Mesenchymal stem cell (in vitro differentiated cells and primary cell): ENCODE measurements at regions not wholly inside any gene's neighbourhood (a gene's known extent, or its start where the extent isn't known, plus 50 kb on each side); places are given as distances from the start of the nearest gene placed in this dataset.

Source experiments
- DNase-seq: peaks from one replicate; pipeline ENCODE4 v3.0.0-alpha.2; 2013
- H2AFZ ChIP-seq: one replicate; pipeline ENCODE4 v1.6.1; 2013; ENCODE audit warnings: low read depth, mild to moderate bottlenecking, control low read depth, inconsistent platforms, low read length, moderate library complexity
- H2AK5ac ChIP-seq: 2 replicates; pipeline ENCODE4 v1.6.1; 2013; ENCODE audit warnings: low read length, moderate library complexity, mild to moderate bottlenecking, inconsistent platforms; ENCODE audit not compliant: severe bottlenecking
- H2BK120ac ChIP-seq: one replicate; pipeline ENCODE4 v1.6.1; 2013; ENCODE audit warnings: low read depth, mild to moderate bottlenecking, inconsistent platforms, low read length, moderate library complexity
- H2BK12ac ChIP-seq, 2 experiments: one replicate each; pipeline ENCODE4 v1.6.1; 2013; ENCODE audit warnings: inconsistent platforms in 2 of 2, low read length in 2 of 2, mild to moderate bottlenecking in 2 of 2, moderate library complexity in 2 of 2, control low read depth in 1 of 2
- H2BK15ac ChIP-seq: one replicate; pipeline ENCODE4 v1.6.1; 2013; ENCODE audit warnings: mild to moderate bottlenecking, low read depth, inconsistent platforms; ENCODE audit not compliant: poor library complexity, severe bottlenecking
- H2BK5ac ChIP-seq: 2 replicates; pipeline ENCODE4 v1.6.1; 2013; ENCODE audit warnings: low read depth, mild to moderate bottlenecking, low read length, control low read depth, inconsistent platforms; ENCODE audit not compliant: poor library complexity, severe bottlenecking
- H3K14ac ChIP-seq, 2 experiments: one replicate each; pipeline ENCODE4 v1.6.1; 2013; ENCODE audit warnings: inconsistent platforms in 2 of 2, low read length in 2 of 2, control low read depth in 1 of 2, mild to moderate bottlenecking in 1 of 2, moderate library complexity in 1 of 2
- H3K18ac ChIP-seq, 2 experiments: one replicate each; pipeline ENCODE4 v1.6.1; 2013; ENCODE audit warnings: inconsistent platforms in 2 of 2, low read length in 2 of 2, control low read depth in 1 of 2, low read depth in 1 of 2, mild to moderate bottlenecking in 1 of 2
- H3K23ac ChIP-seq, 2 experiments: one replicate each; pipeline ENCODE4 v1.6.1; 2013; ENCODE audit warnings: inconsistent platforms in 2 of 2, low read length in 2 of 2, mild to moderate bottlenecking in 2 of 2, moderate library complexity in 2 of 2, control low read depth in 1 of 2
- H3K27ac ChIP-seq: 2 replicates; pipeline ENCODE4 v1.5.1; 2013; ENCODE audit warnings: mild to moderate bottlenecking, moderate library complexity, low read length, control low read depth, inconsistent platforms; ENCODE audit not compliant: poor library complexity, severe bottlenecking
- H3K27me3 ChIP-seq, 2 experiments: 2 replicates each; pipeline versions ENCODE4 v1.6.1 to v1.7.0; 2013; ENCODE audit warnings: low read length in 2 of 2, mild to moderate bottlenecking in 2 of 2, moderate library complexity in 2 of 2, control low read depth in 1 of 2, inconsistent platforms in 1 of 2; ENCODE audit not compliant: control insufficient read depth in 1 of 2, insufficient read depth in 1 of 2
- H3K36me3 ChIP-seq, 2 experiments: 2 replicates each; pipeline versions ENCODE4 v1.6.1 to v1.7.0; 2013; ENCODE audit warnings: low read length in 2 of 2, control low read depth in 1 of 2, inconsistent platforms in 1 of 2, low read depth in 1 of 2, mild to moderate bottlenecking in 1 of 2; ENCODE audit not compliant: insufficient read depth in 2 of 2, control insufficient read depth in 1 of 2
- H3K4ac ChIP-seq, 2 experiments: one replicate each; pipeline ENCODE4 v1.6.1; 2013; ENCODE audit warnings: inconsistent platforms in 2 of 2, low read length in 2 of 2, mild to moderate bottlenecking in 2 of 2, moderate library complexity in 2 of 2, control low read depth in 1 of 2, low read depth in 1 of 2
- H3K4me1 ChIP-seq: 2 replicates; pipeline ENCODE4 v1.6.1; 2013; ENCODE audit warnings: low read depth, low read length, control low read depth; ENCODE audit not compliant: control insufficient read depth, insufficient read depth
- H3K4me2 ChIP-seq: 2 replicates; pipeline ENCODE4 v1.6.1; 2013; ENCODE audit warnings: low read length, mild to moderate bottlenecking, inconsistent platforms; ENCODE audit not compliant: poor library complexity, severe bottlenecking
- H3K4me3 ChIP-seq, 2 experiments: 2 replicates each; pipeline versions ENCODE4 v1.5.1 to v1.7.0; 2013; ENCODE audit warnings: low read length in 2 of 2, mild to moderate bottlenecking in 2 of 2, control low read depth in 1 of 2, low read depth in 1 of 2; ENCODE audit not compliant: insufficient read depth in 1 of 2
- H3K79me1 ChIP-seq: replicated peaks from 2 replicates; pipeline ENCODE4 v1.6.1; 2013; ENCODE audit warnings: mild to moderate bottlenecking, control low read depth, low read length, inconsistent platforms; ENCODE audit not compliant: poor library complexity, severe bottlenecking
- H3K9ac ChIP-seq: 2 replicates; pipeline ENCODE4 v1.7.0; 2013; ENCODE audit warnings: mild to moderate bottlenecking, low read length, moderate library complexity
- H3K9me3 ChIP-seq: 2 replicates; pipeline ENCODE4 v1.7.0; 2013; ENCODE audit warnings: mild to moderate bottlenecking, low read length; ENCODE audit not compliant: control insufficient read depth
- H4K8ac ChIP-seq: one replicate; pipeline ENCODE4 v1.6.1; 2013; ENCODE audit warnings: inconsistent platforms, mild to moderate bottlenecking, low read length, moderate library complexity
- H4K91ac ChIP-seq: one replicate; pipeline ENCODE4 v1.6.1; 2013; ENCODE audit warnings: mild to moderate bottlenecking, low read length, inconsistent platforms
- WGBS: methylation state at CpG from one replicate; pipeline ENCODE4 v1.1.7; 2013; ENCODE audit warnings: mixed read lengths; 5-methylcytosine and 5-hydroxymethylcytosine counted together

DNA sequence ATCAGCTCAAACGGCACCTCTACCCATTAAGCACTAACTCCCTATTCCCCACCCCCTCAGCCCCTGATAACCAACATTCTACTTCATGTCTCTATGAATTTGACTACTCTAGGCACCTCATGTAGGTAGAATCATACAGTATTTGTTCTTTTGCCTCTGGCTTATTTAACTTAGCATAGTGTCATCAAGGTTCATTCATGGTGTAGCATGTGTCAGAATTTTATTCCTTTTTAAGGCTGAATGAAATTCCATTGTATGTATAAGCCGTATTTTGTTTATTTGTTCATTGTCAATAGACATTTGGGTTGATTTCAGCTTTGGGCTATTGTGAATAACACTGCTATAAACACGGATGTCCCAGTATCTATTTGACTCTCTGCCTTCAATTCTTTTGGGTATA, 794.9 kb upstream of the SOX9 start:
- H3K36me3 ChIP-seq, result no peaks in the 10 kb centered on the region
- H2BK15ac ChIP-seq, result no peak overlapping the region
- H3K9me3 ChIP-seq, result no peaks in the 10 kb centered on the region
- H2AK5ac ChIP-seq, result no peak overlapping the region
- H3K23ac ChIP-seq, result no peak overlapping the region
- no peak overlapping the region for H3K9ac ChIP-seq
- H3K4me2 ChIP-seq, result no peak overlapping the region
- H2BK12ac ChIP-seq, result no peak overlapping the region
- no peak overlapping the region for H2BK120ac ChIP-seq
- H2BK5ac ChIP-seq, result no peak overlapping the region
- H3K79me1 ChIP-seq, result no peaks in the 10 kb centered on the region
- H3K4me3 ChIP-seq, result no peak overlapping the region
- no peak overlapping the region for H3K27ac ChIP-seq
- H3K14ac ChIP-seq, result no peak overlapping the region
- H2AFZ ChIP-seq, result no peak overlapping the region
- no peak for DNase-seq
- H3K4me1 ChIP-seq, result no peaks in the 10 kb centered on the region
- WGBS, result 94% methylated on average over 3 of the region's 3 CpGs
- no peaks in the 10 kb centered on the region for H3K27me3 ChIP-seq
- H4K91ac ChIP-seq, result no peak overlapping the region
- H3K4ac ChIP-seq, result no peak overlapping the region
- no peak overlapping the region for H3K18ac ChIP-seq
- no peak overlapping the region for H4K8ac ChIP-seq

DNA sequence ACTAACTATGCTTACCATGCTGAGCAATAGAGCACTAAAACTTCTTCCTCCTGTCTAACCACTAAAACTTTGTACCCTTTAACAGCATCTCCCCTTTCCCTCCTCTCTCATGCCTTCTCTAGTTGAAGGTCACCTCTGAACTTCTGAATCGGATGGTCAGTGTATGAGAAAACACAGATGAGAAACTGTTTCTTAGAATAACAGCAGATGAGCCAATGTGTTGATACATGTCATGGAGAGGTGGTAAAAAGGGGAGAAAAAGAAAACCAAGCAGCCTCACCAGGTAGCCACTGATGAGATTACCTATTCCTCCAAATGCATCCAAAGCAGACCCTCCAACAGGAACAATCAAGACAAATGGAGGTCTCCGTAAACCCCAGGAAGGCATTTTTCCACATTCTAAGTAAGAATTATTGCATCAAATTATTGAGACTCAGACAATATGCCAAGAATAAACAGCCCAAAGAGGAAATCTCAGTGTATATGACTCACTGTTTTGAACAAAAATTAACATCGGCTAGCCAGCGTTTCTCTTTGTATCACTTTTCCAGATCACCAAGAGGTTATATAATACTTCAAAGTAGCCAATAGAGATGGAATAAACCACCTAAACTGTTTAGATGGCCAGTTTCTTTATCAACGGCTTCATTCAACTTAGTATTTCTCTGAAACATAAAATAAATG, 793.3 kb upstream of the SOX9 start:
- peak overlapping the region; percentile 33 for H3K9ac ChIP-seq
- H2BK120ac ChIP-seq, result no peak overlapping the region
- no peaks in the 10 kb centered on the region for H3K36me3 ChIP-seq
- no peak overlapping the region for H2AK5ac ChIP-seq
- no peak overlapping the region for H2BK5ac ChIP-seq
- H3K27me3 ChIP-seq, result no peaks in the 10 kb centered on the region
- H2BK12ac ChIP-seq, result no peak overlapping the region
- H3K9me3 ChIP-seq, result no peaks in the 10 kb centered on the region
- no peak overlapping the region for H2BK15ac ChIP-seq
- no peak overlapping the region for H2AFZ ChIP-seq
- H3K79me1 ChIP-seq, result no peaks in the 10 kb centered on the region
- no peak overlapping the region for H3K4ac ChIP-seq
- peak overlapping the region in 1 of 2 experiments; percentile 45 for H3K4me3 ChIP-seq
- H3K18ac ChIP-seq, result no peak overlapping the region
- 88% methylated on average over 1 of the region's 5 CpGs for WGBS
- H4K8ac ChIP-seq, result no peak overlapping the region
- no peaks in the 10 kb centered on the region for H3K4me1 ChIP-seq
- peak overlapping the region; percentile 1 for H3K4me2 ChIP-seq
- no peak overlapping the region for H4K91ac ChIP-seq
- H3K23ac ChIP-seq, result no peak overlapping the region
- peak; percentile 33 for DNase-seq
- no peak overlapping the region for H3K14ac ChIP-seq
- peak overlapping the region; percentile 45 for H3K27ac ChIP-seq

DNA sequence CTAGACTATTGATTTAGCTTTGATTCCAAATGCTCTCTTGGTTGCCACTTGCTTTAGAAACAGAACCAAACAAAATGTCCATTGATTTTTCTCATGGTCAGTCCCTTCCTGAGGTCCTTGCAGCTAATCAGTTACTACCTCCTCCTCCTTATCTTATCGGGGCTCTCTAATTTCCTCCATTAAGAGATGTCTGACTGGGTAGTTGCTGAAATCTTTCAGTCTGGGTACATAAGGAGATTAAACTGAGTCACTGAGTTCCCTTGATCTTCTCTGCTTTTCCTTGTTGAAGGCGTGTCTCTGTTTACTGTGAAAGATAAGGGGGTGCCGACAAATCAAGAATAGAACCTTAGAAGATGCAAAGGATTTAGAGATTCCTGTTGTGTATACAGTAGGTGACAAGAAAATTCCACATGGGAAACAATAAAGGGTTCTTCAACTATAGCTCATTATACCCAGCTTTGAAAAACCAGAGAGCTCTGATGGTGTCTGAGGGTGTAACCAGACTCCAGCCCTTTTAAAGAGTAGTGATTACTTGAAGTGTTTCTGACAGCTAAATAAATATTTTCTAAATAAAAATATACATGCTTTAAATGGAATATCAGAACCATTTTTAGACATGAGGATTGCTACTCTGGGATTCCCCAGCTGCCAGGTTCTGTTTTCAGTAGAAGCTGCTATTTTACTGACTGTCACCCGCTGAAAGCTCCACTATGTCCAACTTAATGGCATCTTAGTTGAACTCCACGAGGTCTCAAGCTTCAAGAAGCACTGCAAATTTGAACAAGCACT, 791.3 kb upstream of the SOX9 start:
- H2BK5ac ChIP-seq, result no peak overlapping the region
- no peak overlapping the region for H2BK15ac ChIP-seq
- no peak overlapping the region for H2AFZ ChIP-seq
- H3K4me3 ChIP-seq, result no peak overlapping the region
- no peak overlapping the region for H4K8ac ChIP-seq
- no peak overlapping the region for H3K23ac ChIP-seq
- no peak overlapping the region for H2BK12ac ChIP-seq
- H4K91ac ChIP-seq, result no peak overlapping the region
- no peak overlapping the region for H3K4ac ChIP-seq
- H3K9ac ChIP-seq, result no peak overlapping the region
- H3K18ac ChIP-seq, result no peak overlapping the region
- H3K14ac ChIP-seq, result no peak overlapping the region
- no peaks in the 10 kb centered on the region for H3K36me3 ChIP-seq
- H2BK120ac ChIP-seq, result no peak overlapping the region
- no peaks in the 10 kb centered on the region for H3K27me3 ChIP-seq
- no peak overlapping the region for H3K4me2 ChIP-seq
- H3K27ac ChIP-seq, result no peak overlapping the region
- DNase-seq, result no peak
- H3K4me1 ChIP-seq, result no peaks in the 10 kb centered on the region
- no peaks in the 10 kb centered on the region for H3K79me1 ChIP-seq
- no peak overlapping the region for H2AK5ac ChIP-seq
- H3K9me3 ChIP-seq, result no peaks in the 10 kb centered on the region
- WGBS, result 63% methylated on average over 5 of the region's 5 CpGs

- Histone ChIP-seq H3K4ac (no peak overlapping the region), H3K27me3 (no peaks in the 10 kb centered on the region), H3K9ac (no peak overlapping the region), H2BK12ac (no peak overlapping the region), H3K4me2 (no peak overlapping the region), H3K18ac (no peak overlapping the region), H3K4me3 (no peak overlapping the region), H2BK120ac (no peak overlapping the region), H3K4me1 (no peaks in the 10 kb centered on the region), H3K23ac (no peak overlapping the region), H2AFZ (no peak overlapping the region), H3K79me1 (no peaks in the 10 kb centered on the region), H4K8ac (no peak overlapping the region), H4K91ac (no peak overlapping the region), H2BK15ac (no peak overlapping the region), H3K9me3 (no peaks in the 10 kb centered on the region), H3K14ac (no peak overlapping the region), H3K36me3 (no peaks in the 10 kb centered on the region), H3K27ac (no peak overlapping the region), H2BK5ac (no peak overlapping the region), H2AK5ac (no peak overlapping the region)
- no peak for DNase-seq
- WGBS, result 100% methylated on average over 2 of the region's 2 CpGs
These were observed 790.8 kb upstream of the SOX9 start for GRCh38 chr17:71330099-71330375.
